ENCODE measurements at regions not wholly inside any gene's neighbourhood (a gene's known extent, or its start where the extent isn't known, plus 50 kb on each side); places are given as distances from the start of the nearest gene placed in this dataset.

DNA sequence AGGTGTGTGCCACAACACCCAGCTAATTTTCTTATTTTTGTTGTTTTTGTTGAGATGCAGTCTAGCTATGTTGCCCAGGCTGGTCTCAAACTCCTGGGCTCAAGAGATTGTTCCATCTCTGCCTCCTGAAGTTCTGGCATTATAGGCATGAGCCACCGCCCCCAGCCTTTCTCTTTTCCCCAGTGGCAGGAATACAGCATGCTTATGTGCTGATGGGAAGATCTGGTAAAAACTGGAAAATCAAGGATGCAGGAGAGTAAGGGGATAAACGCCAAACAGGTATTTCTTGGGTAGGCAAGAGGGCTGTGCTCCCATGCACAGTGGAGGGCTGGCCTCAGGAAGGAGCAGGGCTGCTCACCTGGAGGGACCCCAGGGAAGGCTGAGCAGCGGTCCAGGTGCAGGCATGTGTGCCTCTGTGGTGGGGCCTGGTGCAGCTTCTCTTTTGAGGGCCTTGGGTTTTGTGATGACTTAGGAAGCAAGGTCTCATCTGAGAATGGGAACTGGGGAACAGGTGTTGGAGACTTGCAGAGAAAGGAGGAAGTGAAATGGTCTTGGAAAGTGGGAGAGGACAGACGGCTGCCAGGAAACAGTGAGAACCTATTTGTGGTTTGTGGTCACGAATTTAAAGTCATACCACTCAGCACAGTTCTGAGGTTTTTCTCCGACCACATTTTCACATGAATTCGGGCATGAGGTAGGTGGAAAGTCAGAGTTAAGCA lies 106.5 kb downstream of the TEX26 start:
- Mint-ChIP-seq H3K4me1 (peaks cover 48% of the 10 kb centered on the region), H3K27me3 (peaks cover 31% of the 10 kb centered on the region), H3K27ac (peak overlapping the region; percentile 3), H3K4me3 (peak overlapping the region; percentile 33), H3K36me3 (no peaks in the 10 kb centered on the region), H3K9me3 (peaks cover 4% of the 10 kb centered on the region)
- ATAC-seq, result peak; percentile 84

GRCh38 chr13:31037874-31038500 lies 105.5 kb downstream of the TEX26 start:
- no peak for ATAC-seq

GRCh38 chr13:31036731-31037695 lies 104.6 kb downstream of the TEX26 start:
- Mint-ChIP-seq H3K4me3 (no peak overlapping the region), H3K36me3 (no peaks in the 10 kb centered on the region), H3K4me1 (peaks cover 29% of the 10 kb centered on the region), H3K27me3 (peaks cover 24% of the 10 kb centered on the region), H3K27ac (no peak overlapping the region), H3K9me3 (peaks cover 4% of the 10 kb centered on the region)
- no peak for ATAC-seq

More at GRCh38 chr13:31037874-31038500, 105.5 kb downstream of the TEX26 start:
- H3K27me3 Mint-ChIP-seq, result peaks cover 24% of the 10 kb centered on the region
- H3K9me3 Mint-ChIP-seq, result peaks cover 4% of the 10 kb centered on the region
- H3K36me3 Mint-ChIP-seq, result no peaks in the 10 kb centered on the region
- no peak overlapping the region for H3K27ac Mint-ChIP-seq
- H3K4me3 Mint-ChIP-seq, result no peak overlapping the region
- H3K4me1 Mint-ChIP-seq, result peaks cover 38% of the 10 kb centered on the region

- ATAC-seq, result no peak
- peaks cover 31% of the 10 kb centered on the region for H3K27me3 Mint-ChIP-seq
- H3K27ac Mint-ChIP-seq, result no peak overlapping the region
- no peak overlapping the region for H3K4me3 Mint-ChIP-seq
- no peaks in the 10 kb centered on the region for H3K36me3 Mint-ChIP-seq
- peaks cover 4% of the 10 kb centered on the region for H3K9me3 Mint-ChIP-seq
- H3K4me1 Mint-ChIP-seq, result peaks cover 25% of the 10 kb centered on the region
Observed at GRCh38 chr13:31035185-31035965, 102.9 kb downstream of the TEX26 start.

DNA sequence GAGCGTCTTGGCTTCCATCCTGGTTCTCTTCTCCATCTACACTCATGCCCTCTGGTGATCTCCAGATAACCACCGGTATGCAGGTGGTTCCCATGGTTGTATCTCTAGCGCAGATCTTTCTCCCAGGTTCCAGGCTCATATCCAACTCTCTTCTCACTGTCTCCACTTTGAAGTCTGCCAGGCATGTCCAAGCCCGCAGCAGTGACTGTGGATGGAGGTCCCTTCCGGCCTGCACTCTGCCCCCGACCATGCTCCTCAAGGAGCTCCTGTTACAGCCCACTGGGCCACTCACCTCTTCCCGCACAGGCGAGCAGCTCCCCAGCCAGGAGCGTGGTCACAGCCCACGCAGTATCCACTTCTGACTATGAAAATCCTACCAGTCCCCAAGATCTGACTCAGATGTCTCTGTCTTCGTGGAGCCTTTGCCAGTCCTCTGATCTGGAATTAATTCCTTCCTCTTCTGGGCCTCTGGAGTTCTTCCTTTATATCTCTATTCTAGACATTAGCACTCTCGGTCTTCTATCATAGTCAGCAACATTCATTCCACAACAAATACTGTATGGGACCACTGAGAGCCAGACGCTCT lies 100.2 kb downstream of the TEX26 start:
- Mint-ChIP-seq H3K9me3 (no peaks in the 10 kb centered on the region), H3K4me3 (no peak overlapping the region), H3K27me3 (peaks cover 50% of the 10 kb centered on the region), H3K27ac (no peak overlapping the region), H3K4me1 (peaks cover 2% of the 10 kb centered on the region), H3K36me3 (no peaks in the 10 kb centered on the region)
- ATAC-seq, result no peak

- peaks cover 52% of the 10 kb centered on the region for H3K27me3 Mint-ChIP-seq
- ATAC-seq, result no peak
- no peaks in the 10 kb centered on the region for H3K9me3 Mint-ChIP-seq
- H3K4me1 Mint-ChIP-seq, result no peaks in the 10 kb centered on the region
- H3K36me3 Mint-ChIP-seq, result no peaks in the 10 kb centered on the region
- no peak overlapping the region for H3K4me3 Mint-ChIP-seq
- H3K27ac Mint-ChIP-seq, result no peak overlapping the region
Observed at GRCh38 chr13:31031482-31031881, 99.0 kb downstream of the TEX26 start.

DNA sequence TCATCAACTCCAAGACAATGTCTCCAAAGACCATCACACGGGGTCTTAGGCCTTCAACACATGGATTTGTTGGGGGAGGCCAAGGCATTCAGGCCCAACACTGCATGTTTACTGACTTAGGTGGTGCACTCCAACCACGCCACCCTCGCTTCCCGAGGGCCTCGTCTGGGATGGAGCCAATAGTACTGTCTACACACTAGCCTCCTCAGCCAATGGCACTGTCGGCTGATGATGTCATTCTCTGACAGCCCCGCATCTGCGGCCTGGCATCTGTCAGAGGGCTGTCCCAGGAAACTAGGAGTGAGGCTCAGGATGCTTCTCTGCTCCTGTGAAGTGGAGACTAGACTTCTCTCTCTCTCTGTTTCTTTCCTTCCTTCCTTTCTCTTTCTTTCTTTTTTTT lies 96.6 kb downstream of the TEX26 start:
- Mint-ChIP-seq H3K27ac (no peak overlapping the region), H3K4me3 (no peak overlapping the region), H3K9me3 (no peaks in the 10 kb centered on the region), H3K27me3 (peaks cover 47% of the 10 kb centered on the region), H3K36me3 (no peaks in the 10 kb centered on the region), H3K4me1 (no peaks in the 10 kb centered on the region)
- ATAC-seq, result no peak

DNA sequence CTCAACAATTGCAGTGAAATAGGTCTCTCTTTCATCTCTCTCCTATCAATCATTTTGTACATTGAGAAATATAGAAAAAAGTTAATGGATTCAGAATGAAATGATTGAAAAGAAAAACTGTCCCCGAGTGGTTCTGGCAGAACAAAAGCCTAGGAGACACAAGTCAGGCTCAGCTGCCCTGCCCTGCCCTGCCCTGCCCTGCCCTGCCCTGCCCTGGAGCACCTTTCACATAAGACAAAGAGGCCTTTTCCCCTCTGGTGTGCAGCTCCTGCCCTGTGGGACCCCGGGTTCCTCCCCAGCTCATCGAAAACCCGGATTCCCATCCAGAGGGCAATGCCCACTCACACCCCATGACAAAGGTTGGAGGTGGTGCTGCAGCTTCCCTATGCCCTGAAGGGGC lies 94.7 kb downstream of the TEX26 start:
- ATAC-seq, result no peak
- Mint-ChIP-seq H3K27ac (no peak overlapping the region), H3K4me1 (no peaks in the 10 kb centered on the region), H3K9me3 (no peaks in the 10 kb centered on the region), H3K4me3 (no peak overlapping the region), H3K27me3 (peaks cover 42% of the 10 kb centered on the region), H3K36me3 (no peaks in the 10 kb centered on the region)

Data from stimulated activated memory B cell treated with anti-CD40 and anti-IgM and Interleukin-4, amounts not matched to agents 10 μg/mL and 1 μg/mL and 100 μg/mL, for 72 hours (primary cell).